ENCODE measurements at regions not wholly inside any gene's neighbourhood (a gene's known extent, or its start where the extent isn't known, plus 50 kb on each side); places are given as distances from the start of the nearest gene placed in this dataset.
A peak's percentile ranks its signal among the peaks of the same experiment; 100 is the strongest.

- no peak for DNase-seq
- TF ChIP-seq, protein P1, sequence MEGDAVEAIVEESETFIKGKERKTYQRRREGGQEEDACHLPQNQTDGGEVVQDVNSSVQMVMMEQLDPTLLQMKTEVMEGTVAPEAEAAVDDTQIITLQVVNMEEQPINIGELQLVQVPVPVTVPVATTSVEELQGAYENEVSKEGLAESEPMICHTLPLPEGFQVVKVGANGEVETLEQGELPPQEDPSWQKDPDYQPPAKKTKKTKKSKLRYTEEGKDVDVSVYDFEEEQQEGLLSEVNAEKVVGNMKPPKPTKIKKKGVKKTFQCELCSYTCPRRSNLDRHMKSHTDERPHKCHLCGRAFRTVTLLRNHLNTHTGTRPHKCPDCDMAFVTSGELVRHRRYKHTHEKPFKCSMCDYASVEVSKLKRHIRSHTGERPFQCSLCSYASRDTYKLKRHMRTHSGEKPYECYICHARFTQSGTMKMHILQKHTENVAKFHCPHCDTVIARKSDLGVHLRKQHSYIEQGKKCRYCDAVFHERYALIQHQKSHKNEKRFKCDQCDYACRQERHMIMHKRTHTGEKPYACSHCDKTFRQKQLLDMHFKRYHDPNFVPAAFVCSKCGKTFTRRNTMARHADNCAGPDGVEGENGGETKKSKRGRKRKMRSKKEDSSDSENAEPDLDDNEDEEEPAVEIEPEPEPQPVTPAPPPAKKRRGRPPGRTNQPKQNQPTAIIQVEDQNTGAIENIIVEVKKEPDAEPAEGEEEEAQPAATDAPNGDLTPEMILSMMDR (IDR thresholded peaks at IDR 0.05): no peak
- no peak for ATAC-seq
- Histone ChIP-seq H3K4me1 (peaks cover 0 to 22% (median 7%) of the 10 kb centered on the region in 9 donors), H3K9me3 (no peaks in the 10 kb centered on the region), H3K36me3 (no peaks in the 10 kb centered on the region), H3K27ac (peak overlapping the region in 1 of 10 donors; percentile 40), H3K27me3 (peaks cover 0 to 10% (median 0%) of the 10 kb centered on the region in 7 donors), H3K4me3 (no peak overlapping the region)
- WGBS, 2 donors: 73 to 77% methylated on average over 5 of the region's 5 CpGs
- intact Hi-C loops (cut with DNase I): loop anchor here in 1 of 10 donors (10.0 kb wide), 1 partner anchor 912 kb away; no protein-coding TSS in a partner anchor
Measured at GRCh38 chr15:93987068-93987467, 244.3 kb upstream of the MCTP2 start.

- peaks cover 0 to 10% (median 0%) of the 10 kb centered on the region in 7 donors for H3K27me3 ChIP-seq
- ATAC-seq: peak in 1 of 8 donors; percentile 43
- TF ChIP-seq, protein P1 (IDR thresholded peaks at IDR 0.05): no peak
- H3K4me3 ChIP-seq: no peak overlapping the region
- no peaks in the 10 kb centered on the region for H3K9me3 ChIP-seq
- H3K4me1 ChIP-seq: peaks cover 0 to 24% (median 9%) of the 10 kb centered on the region in 9 donors
- no peak for DNase-seq
- intact Hi-C loops (cut with DNase I): loop anchor here in 1 of 10 donors (10.0 kb wide), 1 partner anchor 912 kb away; no protein-coding TSS in a partner anchor
- WGBS, 2 donors: 72 to 78% methylated on average over 3 of the region's 3 CpGs
- H3K36me3 ChIP-seq: no peaks in the 10 kb centered on the region
- peak overlapping the region in 4 of 10 donors; percentile 24 to 83 (median 38) for H3K27ac ChIP-seq
Measured at GRCh38 chr15:93986400-93986984, 244.9 kb upstream of the MCTP2 start.

GRCh38 chr15:93985925-93986324, 245.4 kb upstream of the MCTP2 start:
- peaks cover 0 to 10% (median 0%) of the 10 kb centered on the region in 7 donors for H3K27me3 ChIP-seq
- intact Hi-C loops (cut with DNase I): loop anchor here in 1 of 10 donors (10.0 kb wide), 1 partner anchor 911 kb away; no protein-coding TSS in a partner anchor
- TF ChIP-seq, protein P1 (IDR thresholded peaks at IDR 0.05): no peak
- peak overlapping the region in 4 of 10 donors; percentile 24 to 83 (median 38) for H3K27ac ChIP-seq
- no peak for DNase-seq
- 70 to 74% methylated on average over 5 of the region's 5 CpGs for WGBS, 2 donors
- H3K4me1 ChIP-seq: peaks cover 0 to 27% (median 9%) of the 10 kb centered on the region in 9 donors
- H3K36me3 ChIP-seq: no peaks in the 10 kb centered on the region
- H3K9me3 ChIP-seq: no peaks in the 10 kb centered on the region
- no peak for ATAC-seq
- no peak overlapping the region for H3K4me3 ChIP-seq

GRCh38 chr15:93985176-93985575, 246.2 kb upstream of the MCTP2 start:
- no peaks in the 10 kb centered on the region for H3K36me3 ChIP-seq
- 72 to 90% methylated on average over 5 of the region's 5 CpGs for WGBS, 2 donors
- no peak for DNase-seq
- no peak overlapping the region for H3K4me3 ChIP-seq
- H3K9me3 ChIP-seq: no peaks in the 10 kb centered on the region
- peaks cover 0 to 10% (median 0%) of the 10 kb centered on the region in 7 donors for H3K27me3 ChIP-seq
- TF ChIP-seq, protein P1 (IDR thresholded peaks at IDR 0.05): no peak
- intact Hi-C loops (cut with DNase I): loop anchor here in 1 of 10 donors (10.0 kb wide), 1 partner anchor 910 kb away; no protein-coding TSS in a partner anchor
- ATAC-seq: no peak
- H3K4me1 ChIP-seq: peaks cover 0 to 35% (median 11%) of the 10 kb centered on the region in 9 donors
- H3K27ac ChIP-seq: peak overlapping the region in 3 of 10 donors; percentile 37 to 85 (median 83)

Data from heart right ventricle (tissue), 16 donors.